ENCODE measurements at regions not wholly inside any gene's neighbourhood (a gene's known extent, or its start where the extent isn't known, plus 50 kb on each side); places are given as distances from the start of the nearest gene placed in this dataset.

DNA sequence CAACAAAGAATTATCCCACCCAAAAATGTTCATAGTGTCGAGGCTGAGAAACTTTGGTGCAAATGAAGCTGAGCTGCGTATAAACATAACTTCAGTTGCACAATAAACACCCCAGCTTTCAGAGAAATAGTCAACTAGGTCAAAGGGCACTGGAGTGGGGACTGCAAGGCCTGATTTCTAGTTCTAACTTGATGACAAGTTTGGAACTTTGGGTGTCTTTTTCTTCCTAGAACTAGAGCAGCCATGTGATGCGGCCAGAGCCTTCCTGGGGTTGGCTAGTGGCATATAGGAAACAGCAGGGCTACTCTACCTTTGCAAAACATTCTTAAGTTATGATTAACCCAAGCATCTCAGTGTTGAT, 298.4 kb upstream of the AMIGO2 start:
- H3K36me3 Mint-ChIP-seq (ENCODE audit: low read depth), result peaks cover 34% of the 10 kb centered on the region
- DNase-seq, result no peak
- no peak overlapping the region for H3K4me3 Mint-ChIP-seq
- no peak for TF ChIP-seq CTCF (IDR thresholded peaks at IDR 0.05)
- ChIA-PET CTCF (interaction anchor here (0.7 to 4.2 kb wide), 4 partner anchors 9 to 345 kb away, joined by 3 to 25 read pairs (median 6); no protein-coding TSS in a partner anchor), POLR2A (no interaction called here)
- H3K9me3 Mint-ChIP-seq, result peaks cover 30% of the 10 kb centered on the region
- no peak for ATAC-seq
- no peaks in the 10 kb centered on the region for H3K27me3 Mint-ChIP-seq
- peaks cover 49% of the 10 kb centered on the region for H3K4me1 Mint-ChIP-seq (ENCODE audit: low read depth)
- peak overlapping the region; percentile 72 for H3K27ac Mint-ChIP-seq
- intact Hi-C loops (cut with micrococcal nuclease), result no loop called here

DNA sequence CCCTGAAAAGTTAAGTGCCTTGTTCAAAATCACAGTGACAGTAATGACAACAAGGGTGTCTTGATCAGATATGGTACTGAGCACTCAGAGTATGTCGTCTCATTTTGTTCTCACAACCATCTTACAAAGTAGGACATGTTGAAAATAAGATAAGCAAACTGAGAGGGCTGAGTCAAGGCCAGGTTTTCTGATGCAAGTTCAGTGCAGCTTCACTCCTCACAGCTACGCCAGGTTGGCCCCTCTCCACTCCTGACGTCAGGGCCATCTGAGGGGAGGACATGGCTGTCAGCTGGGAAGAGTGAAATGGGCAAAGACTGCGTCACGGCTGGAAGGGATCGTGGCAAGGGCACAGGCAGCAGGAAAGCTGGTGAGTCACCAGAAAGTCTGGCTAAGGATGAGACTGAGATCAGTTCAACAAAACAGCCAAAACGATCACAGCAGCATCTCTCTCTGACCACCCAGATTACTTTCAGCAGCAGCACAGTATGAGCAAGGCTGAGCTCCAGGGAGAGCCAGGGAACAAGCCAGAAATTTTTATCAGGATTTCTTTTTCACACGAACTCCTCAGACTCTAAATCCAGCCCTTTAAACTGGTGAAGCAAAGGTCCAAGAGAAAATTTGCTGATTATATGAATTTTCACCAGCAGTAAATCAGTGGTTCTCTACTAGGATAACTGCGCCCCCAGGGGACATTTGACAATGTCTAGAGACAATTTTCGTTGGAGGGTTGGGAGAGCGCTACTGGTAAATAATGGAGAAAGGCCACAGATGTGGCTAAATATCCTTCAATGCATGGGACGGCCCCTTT, 297.9 kb upstream of the AMIGO2 start:
- Mint-ChIP-seq H3K9me3 (peaks cover 28% of the 10 kb centered on the region), H3K27me3 (no peaks in the 10 kb centered on the region), H3K27ac (no peak overlapping the region), H3K36me3 (ENCODE audit: low read depth) (peaks cover 36% of the 10 kb centered on the region), H3K4me1 (ENCODE audit: low read depth) (peaks cover 46% of the 10 kb centered on the region), H3K4me3 (no peak overlapping the region)
- TF ChIP-seq CTCF (IDR thresholded peaks at IDR 0.05), result no peak
- ATAC-seq, result no peak
- POLR2A ChIA-PET, result no interaction called here
- CTCF ChIA-PET, result interaction anchor here (0.7 to 1.7 kb wide), 4 partner anchors 8 to 345 kb away, joined by 3 to 6 read pairs (median 5); no protein-coding TSS in a partner anchor
- DNase-seq, result no peak
- intact Hi-C loops (cut with micrococcal nuclease), result no loop called here

DNA sequence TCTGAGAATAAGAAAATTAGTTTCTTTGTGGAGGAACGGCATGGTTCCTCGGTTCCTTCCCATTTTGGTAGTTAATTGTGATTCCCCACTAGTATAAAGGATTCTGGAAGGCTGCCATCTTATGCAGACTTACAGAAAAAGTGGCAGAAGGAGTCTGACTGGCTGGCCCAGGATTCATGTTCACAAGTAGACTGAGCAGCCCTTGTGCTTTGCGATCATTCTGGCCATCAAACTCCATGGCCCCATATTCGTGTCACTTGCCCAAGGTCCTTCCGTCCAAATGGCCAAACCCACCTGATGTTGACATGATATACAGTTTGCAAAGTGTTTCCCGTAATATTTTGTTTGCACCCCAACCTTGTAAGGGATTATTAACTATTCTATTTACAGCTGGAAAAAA, 297.2 kb upstream of the AMIGO2 start:
- ChIA-PET POLR2A (no interaction called here), CTCF (interaction anchor here (1.3 to 1.7 kb wide), 3 partner anchors 10 to 344 kb away, joined by 4 to 6 read pairs (median 6); no protein-coding TSS in a partner anchor)
- no peak for DNase-seq
- H3K9me3 Mint-ChIP-seq, result peaks cover 22% of the 10 kb centered on the region
- H3K27ac Mint-ChIP-seq, result no peak overlapping the region
- intact Hi-C loops (cut with micrococcal nuclease), result no loop called here
- peaks cover 41% of the 10 kb centered on the region for H3K4me1 Mint-ChIP-seq (ENCODE audit: low read depth)
- no peak for TF ChIP-seq CTCF (IDR thresholded peaks at IDR 0.05)
- peaks cover 41% of the 10 kb centered on the region for H3K36me3 Mint-ChIP-seq (ENCODE audit: low read depth)
- H3K27me3 Mint-ChIP-seq, result no peaks in the 10 kb centered on the region
- ATAC-seq, result no peak
- no peak overlapping the region for H3K4me3 Mint-ChIP-seq

DNA sequence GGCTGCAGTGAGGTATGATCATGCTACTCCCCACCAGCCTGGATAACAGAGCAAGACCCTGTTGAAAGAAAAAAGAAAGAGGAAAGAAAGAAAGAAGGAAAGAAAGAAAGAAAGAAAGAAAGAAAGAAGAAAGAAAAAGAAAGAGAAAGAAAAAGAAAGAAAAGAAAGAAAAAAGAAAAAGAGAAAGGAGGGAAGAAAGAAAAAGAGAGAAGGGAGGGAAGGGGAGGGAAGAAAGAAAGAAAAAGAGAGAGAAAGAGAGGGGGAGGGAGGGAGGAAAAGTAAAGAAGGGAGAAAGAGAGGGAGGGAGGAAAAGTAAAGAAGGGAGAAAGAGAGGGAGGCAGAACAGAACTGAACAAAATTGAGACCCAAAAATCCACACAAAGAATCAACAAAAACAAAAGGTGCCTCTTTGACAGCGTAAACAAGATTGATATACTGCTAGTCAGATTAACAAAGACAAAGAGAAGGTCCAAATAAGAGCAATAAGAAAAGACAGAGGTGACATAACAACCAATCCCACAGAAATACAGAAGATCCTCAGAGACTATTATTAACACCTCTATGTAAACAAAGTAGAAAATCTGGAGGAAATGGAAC, 293.9 kb upstream of the AMIGO2 start:
- Mint-ChIP-seq H3K4me3 (no peak overlapping the region), H3K27ac (no peak overlapping the region), H3K36me3 (ENCODE audit: low read depth) (peaks cover 37% of the 10 kb centered on the region), H3K27me3 (no peaks in the 10 kb centered on the region), H3K4me1 (ENCODE audit: low read depth) (peaks cover 30% of the 10 kb centered on the region), H3K9me3 (peaks cover 21% of the 10 kb centered on the region)
- ChIA-PET POLR2A (no interaction called here), CTCF (no interaction called here)
- TF ChIP-seq CTCF (IDR thresholded peaks at IDR 0.05), result no peak
- ATAC-seq (no peak), DNase-seq (no peak)
- intact Hi-C loops (cut with micrococcal nuclease), result no loop called here

DNA sequence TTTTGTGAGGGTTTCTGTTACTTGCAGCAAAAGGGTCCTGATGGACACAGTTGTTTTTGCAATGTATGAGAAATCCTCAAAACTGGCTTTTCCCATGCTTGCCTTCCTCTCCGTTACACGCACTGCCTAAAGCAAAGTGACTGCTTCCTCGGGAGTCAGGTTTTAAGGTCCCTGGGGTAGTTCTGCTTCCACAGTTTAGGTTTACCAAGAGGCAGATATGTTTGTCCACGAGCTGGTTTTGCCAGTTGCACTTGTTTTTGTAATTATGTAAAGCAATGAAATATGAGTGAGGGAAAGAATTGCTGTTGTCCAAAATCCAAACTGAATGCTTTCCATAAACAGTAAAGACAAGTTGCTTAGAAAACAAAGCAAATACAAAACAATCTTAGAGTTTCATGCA, 290.7 kb upstream of the AMIGO2 start:
- Mint-ChIP-seq H3K36me3 (ENCODE audit: low read depth) (peaks cover 35% of the 10 kb centered on the region), H3K9me3 (peaks cover 15% of the 10 kb centered on the region), H3K4me3 (no peak overlapping the region), H3K4me1 (ENCODE audit: low read depth) (peaks cover 17% of the 10 kb centered on the region), H3K27ac (no peak overlapping the region), H3K27me3 (no peaks in the 10 kb centered on the region)
- DNase-seq (no peak), ATAC-seq (no peak)
- POLR2A ChIA-PET, result interaction anchor here (1.5 kb wide), 2 partner anchors 14 to 21 kb away, joined by 3 to 4 read pairs; no protein-coding TSS in a partner anchor
- intact Hi-C loops (cut with micrococcal nuclease), result no loop called here
- TF ChIP-seq CTCF (IDR thresholded peaks at IDR 0.05), result no peak
- CTCF ChIA-PET, result interaction anchor here (1.7 to 5.0 kb wide), 4 partner anchors 10 to 300 kb away, joined by 3 to 25 read pairs (median 8); no protein-coding TSS in a partner anchor

Measured in activated CD8-positive, alpha-beta T cell treated with anti-CD3 and anti-CD28 coated beads for 36 hours (primary cell).